ENCODE measurements at regions not wholly inside any gene's neighbourhood (a gene's known extent, or its start where the extent isn't known, plus 50 kb on each side); places are given as distances from the start of the nearest gene placed in this dataset.

DNA sequence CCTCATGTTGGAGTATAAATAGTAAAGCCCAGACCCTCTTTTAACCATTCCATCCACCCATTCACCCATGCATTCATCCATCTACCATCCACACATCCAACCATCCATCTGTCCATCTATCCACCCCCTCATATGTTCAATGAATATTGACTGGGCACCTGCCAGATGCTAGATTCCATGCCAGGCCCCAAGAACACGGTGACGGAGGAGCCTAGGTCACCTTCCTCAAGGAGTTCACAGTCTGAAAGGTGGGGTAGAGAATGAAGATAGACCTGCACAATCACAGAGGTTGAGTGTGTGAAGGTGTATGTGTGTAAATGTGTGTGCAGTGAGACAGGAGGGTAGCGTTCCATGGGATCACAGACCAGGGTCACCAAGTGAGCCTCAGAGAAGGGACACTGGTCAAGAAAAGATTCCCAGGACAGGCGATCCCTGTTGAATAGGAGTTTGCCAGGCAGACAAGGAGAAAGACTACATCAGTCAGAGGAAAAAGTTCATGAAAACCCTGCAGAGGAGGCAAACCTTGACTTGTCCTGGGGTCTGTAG is 287.2 kb downstream of the CYP26B1 start:
- DNase-seq = no peak
- H3K9me3 Mint-ChIP-seq = no peaks in the 10 kb centered on the region
- ChIA-PET CTCF (no interaction called here), POLR2A (no interaction called here)
- H3K4me1 Mint-ChIP-seq (ENCODE audit: low read depth) = no peaks in the 10 kb centered on the region
- no peaks in the 10 kb centered on the region for H3K36me3 Mint-ChIP-seq
- no peak overlapping the region for H3K27ac Mint-ChIP-seq
- intact Hi-C loops (cut with micrococcal nuclease) = no loop called here
- no peak overlapping the region for H3K4me3 Mint-ChIP-seq
- peaks cover 4% of the 10 kb centered on the region for H3K27me3 Mint-ChIP-seq

DNA sequence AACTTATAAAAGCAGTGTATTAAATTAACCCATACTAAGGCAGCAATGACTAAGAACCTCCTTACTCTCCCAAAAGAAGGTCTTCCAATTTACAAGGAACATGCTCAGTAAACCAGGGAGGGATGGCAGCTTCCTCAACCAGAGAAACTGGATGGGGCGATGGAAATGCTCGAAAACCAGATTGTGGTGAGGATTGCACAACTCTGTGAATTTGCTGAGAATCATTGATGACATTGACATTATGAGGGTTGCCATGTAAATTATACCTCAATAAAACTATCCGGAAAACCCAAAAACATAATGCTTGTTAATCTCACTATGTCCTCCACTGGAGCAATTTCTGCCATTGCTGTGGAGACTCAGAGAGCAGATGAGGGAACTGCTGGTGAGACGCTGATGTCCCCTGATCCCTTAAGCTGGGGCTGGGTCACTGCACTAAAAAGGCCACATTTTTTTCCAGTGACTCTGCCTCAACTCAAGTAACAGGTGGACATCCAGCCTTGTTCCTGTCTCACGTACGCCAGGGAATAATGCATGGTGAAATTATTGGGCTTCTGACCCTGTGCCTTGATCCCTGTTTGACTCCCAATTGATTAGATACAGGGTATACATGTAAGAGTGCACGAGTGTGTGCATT is 288.3 kb downstream of the CYP26B1 start:
- CTCF ChIA-PET = no interaction called here
- POLR2A ChIA-PET = no interaction called here
- Mint-ChIP-seq H3K4me3 (no peak overlapping the region), H3K36me3 (no peaks in the 10 kb centered on the region), H3K27ac (no peak overlapping the region), H3K9me3 (peaks cover 4% of the 10 kb centered on the region), H3K4me1 (ENCODE audit: low read depth) (no peaks in the 10 kb centered on the region), H3K27me3 (peaks cover 3% of the 10 kb centered on the region)
- no peak for DNase-seq
- intact Hi-C loops (cut with micrococcal nuclease) = no loop called here

DNA sequence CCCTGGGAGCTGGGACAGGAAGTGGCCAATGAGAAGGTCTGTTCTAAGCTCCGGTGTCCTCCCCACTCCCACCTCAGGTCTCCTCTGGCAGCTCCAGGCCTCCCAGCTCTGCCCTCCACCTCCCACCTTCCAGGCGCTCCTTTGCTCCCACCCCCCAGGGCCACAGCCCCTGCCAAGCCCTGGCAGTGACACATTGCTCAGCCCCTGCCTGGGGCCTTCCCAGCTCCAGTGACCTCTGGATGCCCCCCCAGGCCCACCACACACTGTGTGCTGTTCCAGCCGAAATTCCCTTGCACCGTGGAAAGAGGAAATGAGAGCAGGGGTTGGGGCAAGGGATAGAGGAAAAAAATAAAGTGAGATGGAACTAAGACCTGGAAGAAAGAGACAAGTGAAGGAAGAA is 289.6 kb downstream of the CYP26B1 start:
- Mint-ChIP-seq H3K4me1 (ENCODE audit: low read depth) (no peaks in the 10 kb centered on the region), H3K36me3 (no peaks in the 10 kb centered on the region), H3K27me3 (peaks cover 3% of the 10 kb centered on the region), H3K9me3 (peaks cover 4% of the 10 kb centered on the region), H3K27ac (no peak overlapping the region), H3K4me3 (no peak overlapping the region)
- POLR2A ChIA-PET = no interaction called here
- intact Hi-C loops (cut with micrococcal nuclease) = no loop called here
- CTCF ChIA-PET = no interaction called here
- DNase-seq = no peak

DNA sequence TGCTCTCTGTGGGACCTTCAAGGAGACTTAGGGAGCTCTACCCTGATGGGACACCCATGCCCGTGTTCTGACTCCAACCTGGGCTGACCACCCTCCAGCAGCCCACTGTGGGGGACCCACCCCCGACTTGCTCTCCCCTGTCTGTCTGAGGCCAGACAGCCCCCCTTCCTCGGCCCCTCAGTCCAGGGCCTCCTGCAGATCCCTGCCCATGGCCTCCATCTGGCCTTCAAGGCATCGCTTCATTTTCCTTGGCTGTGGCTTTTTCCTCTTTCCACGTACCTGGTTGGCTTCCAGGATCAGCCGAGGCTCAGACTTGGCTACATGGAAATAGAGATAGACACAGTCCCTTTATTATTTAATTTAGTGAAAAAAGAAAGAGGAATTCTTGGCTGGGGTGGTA is 290.0 kb downstream of the CYP26B1 start:
- H3K36me3 Mint-ChIP-seq = no peaks in the 10 kb centered on the region
- ChIA-PET CTCF (no interaction called here), POLR2A (no interaction called here)
- no peak overlapping the region for H3K4me3 Mint-ChIP-seq
- H3K27me3 Mint-ChIP-seq = peaks cover 3% of the 10 kb centered on the region
- DNase-seq = no peak
- peaks cover 4% of the 10 kb centered on the region for H3K9me3 Mint-ChIP-seq
- no peaks in the 10 kb centered on the region for H3K4me1 Mint-ChIP-seq (ENCODE audit: low read depth)
- no peak overlapping the region for H3K27ac Mint-ChIP-seq
- intact Hi-C loops (cut with micrococcal nuclease) = no loop called here

DNA sequence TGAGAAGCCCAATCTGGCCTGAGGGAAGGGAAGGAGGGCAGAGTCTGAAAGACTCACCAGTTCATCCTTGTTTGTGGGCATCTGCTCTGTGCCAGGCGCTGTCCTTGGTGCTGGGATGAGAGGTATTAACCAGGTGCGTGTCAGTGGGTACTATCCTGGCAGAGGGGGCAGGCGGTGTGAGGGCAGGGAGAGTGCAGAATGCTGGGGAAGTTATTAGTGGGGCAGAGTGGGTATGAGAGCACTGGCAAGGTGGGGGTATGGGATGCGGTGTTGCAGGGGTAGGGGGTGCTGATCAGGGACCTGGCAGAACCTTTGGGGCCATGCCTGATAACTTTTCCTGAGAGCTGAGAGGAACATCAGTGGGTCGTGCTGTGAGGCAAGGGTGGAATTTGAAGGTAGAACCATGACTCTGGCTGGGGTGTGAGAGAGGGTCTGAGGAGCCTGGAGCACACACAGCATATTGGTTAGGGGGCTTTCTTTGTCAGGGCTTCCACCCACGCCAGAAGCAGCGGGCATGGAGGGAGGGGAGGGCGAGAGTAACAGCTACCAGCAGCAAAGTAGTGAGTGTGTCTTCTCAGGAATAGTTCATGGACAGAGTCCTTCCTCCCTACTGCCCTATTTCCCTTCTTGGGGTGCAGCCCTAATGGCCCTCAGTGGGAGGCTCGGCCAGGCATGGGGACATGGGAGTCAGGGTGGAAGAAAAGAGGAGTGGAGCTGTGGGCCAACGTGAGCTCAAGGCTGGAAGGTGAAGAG is 290.7 kb downstream of the CYP26B1 start:
- intact Hi-C loops (cut with micrococcal nuclease) = no loop called here
- peaks cover 3% of the 10 kb centered on the region for H3K27me3 Mint-ChIP-seq
- H3K4me1 Mint-ChIP-seq (ENCODE audit: low read depth) = no peaks in the 10 kb centered on the region
- ChIA-PET POLR2A (no interaction called here), CTCF (no interaction called here)
- no peak overlapping the region for H3K4me3 Mint-ChIP-seq
- peak; percentile 18 for DNase-seq
- peaks cover 4% of the 10 kb centered on the region for H3K9me3 Mint-ChIP-seq
- H3K27ac Mint-ChIP-seq = no peak overlapping the region
- H3K36me3 Mint-ChIP-seq = no peaks in the 10 kb centered on the region

DNA sequence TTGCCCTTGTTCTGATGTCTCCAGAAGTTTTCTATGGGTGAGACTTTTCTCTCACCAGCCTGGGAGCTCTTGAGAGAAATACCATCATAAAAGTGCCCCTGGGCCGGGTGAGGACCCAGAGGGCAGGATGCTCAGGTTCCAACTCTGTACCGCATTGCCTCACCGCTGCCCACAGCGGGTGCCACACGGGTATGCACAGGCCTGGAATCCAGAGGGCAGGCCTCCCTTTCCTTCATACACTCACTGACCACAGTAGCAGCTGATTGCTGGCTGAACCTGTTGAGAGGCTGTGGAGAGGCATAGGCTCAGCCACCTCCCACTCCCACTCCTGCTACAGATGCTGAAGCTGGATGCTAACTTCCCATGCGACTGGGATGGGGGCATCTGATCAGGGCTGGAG is 293.8 kb downstream of the CYP26B1 start:
- Mint-ChIP-seq H3K4me1 (ENCODE audit: low read depth) (no peaks in the 10 kb centered on the region), H3K27ac (no peak overlapping the region), H3K4me3 (no peak overlapping the region), H3K36me3 (no peaks in the 10 kb centered on the region), H3K9me3 (peaks cover 4% of the 10 kb centered on the region), H3K27me3 (peaks cover 7% of the 10 kb centered on the region)
- CTCF ChIA-PET = no interaction called here
- intact Hi-C loops (cut with micrococcal nuclease) = no loop called here
- POLR2A ChIA-PET = no interaction called here
- no peak for DNase-seq

DNA sequence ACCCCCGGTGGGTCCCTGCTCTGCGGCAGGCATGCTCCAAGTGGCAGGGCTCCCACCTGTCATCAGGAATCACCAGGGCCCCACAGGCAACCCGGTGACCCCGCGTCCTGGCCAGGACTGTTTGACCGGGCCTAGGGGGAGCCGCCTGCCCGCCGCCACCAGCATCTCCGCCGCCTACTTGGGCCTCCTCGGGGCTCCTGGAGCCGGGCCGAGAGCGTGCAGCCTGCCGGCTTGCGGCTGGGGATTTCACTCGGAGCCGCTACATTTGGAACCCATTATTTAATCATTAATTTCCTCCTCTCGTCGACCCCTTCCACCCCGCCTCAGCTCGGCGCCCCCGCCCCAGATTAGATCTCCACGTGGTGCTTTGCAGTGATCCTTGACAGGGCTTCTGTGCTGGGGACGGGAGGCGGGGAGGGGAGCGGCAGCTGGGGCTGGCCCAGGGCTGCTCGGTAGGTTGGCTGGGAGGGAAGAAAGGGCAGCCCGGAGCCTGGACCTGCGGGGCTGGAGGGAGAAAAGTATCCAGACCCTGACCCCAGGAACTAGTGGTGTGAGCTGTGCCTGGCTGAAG is 295.4 kb downstream of the CYP26B1 start:
- ChIA-PET CTCF (no interaction called here), POLR2A (no interaction called here)
- Mint-ChIP-seq H3K27me3 (peaks cover 7% of the 10 kb centered on the region), H3K9me3 (peaks cover 4% of the 10 kb centered on the region), H3K27ac (no peak overlapping the region), H3K36me3 (no peaks in the 10 kb centered on the region), H3K4me1 (ENCODE audit: low read depth) (no peaks in the 10 kb centered on the region), H3K4me3 (no peak overlapping the region)
- DNase-seq = no peak
- intact Hi-C loops (cut with micrococcal nuclease) = no loop called here

DNA sequence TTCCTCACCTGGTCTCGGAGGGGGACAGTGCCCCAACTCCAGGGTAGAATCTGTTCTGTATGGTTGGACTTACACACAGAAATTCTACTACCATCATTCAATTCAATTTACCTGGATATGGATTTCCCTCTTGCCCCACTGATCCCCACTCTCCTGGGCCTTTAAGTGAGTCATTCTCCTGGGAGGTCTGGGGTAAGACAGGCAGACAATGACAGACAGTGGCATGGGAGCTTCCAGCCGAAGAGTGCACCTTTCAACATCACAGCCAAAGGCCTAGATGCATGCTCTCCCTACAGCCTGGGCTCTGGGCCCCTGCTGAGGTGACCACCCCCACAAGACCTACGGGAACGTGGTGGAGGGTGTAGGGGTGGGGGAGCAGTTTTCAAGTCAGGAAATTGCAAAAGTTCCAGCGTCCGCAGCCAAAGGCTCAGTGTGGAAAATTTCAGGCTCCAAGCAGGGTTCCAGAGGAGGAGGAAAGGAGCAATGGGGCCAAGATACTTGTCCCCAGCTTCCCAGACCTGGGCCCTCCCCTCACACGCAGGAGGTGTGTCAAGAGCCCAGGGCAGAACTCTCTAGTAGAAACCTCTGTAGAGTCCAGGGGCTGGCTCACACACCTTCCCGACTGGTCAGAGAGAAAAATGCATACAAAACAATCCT is 296.4 kb downstream of the CYP26B1 start:
- Mint-ChIP-seq H3K36me3 (no peaks in the 10 kb centered on the region), H3K27me3 (peaks cover 7% of the 10 kb centered on the region), H3K4me1 (ENCODE audit: low read depth) (no peaks in the 10 kb centered on the region), H3K9me3 (peaks cover 4% of the 10 kb centered on the region), H3K4me3 (no peak overlapping the region), H3K27ac (no peak overlapping the region)
- ChIA-PET CTCF (no interaction called here), POLR2A (no interaction called here)
- no peak for DNase-seq
- intact Hi-C loops (cut with micrococcal nuclease) = no loop called here

DNA sequence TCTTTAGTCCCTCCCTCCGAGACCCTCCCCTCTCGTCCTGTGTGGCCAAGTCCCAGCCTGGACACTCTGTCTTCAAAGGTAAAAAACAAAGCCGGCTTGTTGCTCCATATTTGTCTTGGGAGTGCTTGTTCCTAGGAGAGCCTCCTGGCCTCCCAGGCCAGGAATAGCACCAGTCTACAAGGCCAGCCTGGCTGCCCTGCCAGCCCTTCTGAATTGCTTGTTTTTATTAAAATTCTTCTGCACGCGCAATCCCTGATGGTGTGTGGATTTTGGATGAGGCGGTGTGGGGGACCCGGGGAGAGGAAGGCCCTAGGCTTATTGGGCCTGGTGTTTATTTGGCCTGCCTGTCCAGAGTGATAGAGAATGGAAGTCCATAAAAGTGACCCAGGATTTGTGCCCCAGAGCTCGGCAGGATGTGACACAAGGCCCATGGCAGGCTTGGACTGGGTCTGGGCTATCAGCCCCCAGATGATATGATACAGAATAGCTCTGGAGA is 297.3 kb downstream of the CYP26B1 start:
- no peak for DNase-seq
- POLR2A ChIA-PET = no interaction called here

DNA sequence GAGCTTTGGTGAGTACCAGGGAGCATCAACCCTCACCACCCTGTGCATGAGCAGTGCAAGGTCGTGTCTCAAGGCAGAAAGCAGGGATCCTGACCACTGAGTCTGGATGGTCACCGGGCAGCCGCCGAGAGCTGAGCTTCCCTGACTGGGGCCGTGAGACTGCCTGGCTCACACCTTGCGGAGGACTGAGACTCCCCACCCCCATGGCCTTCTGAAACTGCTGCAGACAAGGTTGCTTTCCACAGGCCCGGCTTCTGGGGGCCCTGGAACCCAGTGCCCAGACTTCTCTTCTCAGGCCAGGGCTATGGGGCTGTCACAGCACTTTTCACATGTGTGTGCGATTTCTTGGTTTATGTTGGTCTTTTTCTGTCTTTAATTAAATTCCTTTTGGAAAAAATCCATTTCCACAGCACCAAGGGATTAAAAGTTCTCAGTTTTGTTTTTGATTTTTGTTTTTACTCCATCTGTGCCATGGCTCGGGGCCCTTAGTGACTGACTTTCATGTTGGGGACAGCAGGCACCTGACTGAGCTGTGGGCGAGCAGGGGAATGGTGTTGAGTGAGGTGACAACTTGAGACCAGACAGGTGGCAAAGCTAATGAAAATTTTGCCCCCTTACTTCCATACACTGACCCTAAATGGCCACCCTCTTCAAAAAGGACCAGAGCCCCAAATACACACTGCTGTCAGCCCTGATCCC is 297.9 kb downstream of the CYP26B1 start:
- POLR2A ChIA-PET = no interaction called here

More for the DNA sequence above, 297.3 kb downstream of the CYP26B1 start:
- Mint-ChIP-seq H3K9me3 (peaks cover 4% of the 10 kb centered on the region), H3K36me3 (no peaks in the 10 kb centered on the region), H3K27me3 (peaks cover 7% of the 10 kb centered on the region), H3K4me3 (no peak overlapping the region), H3K4me1 (ENCODE audit: low read depth) (no peaks in the 10 kb centered on the region), H3K27ac (no peak overlapping the region)
- CTCF ChIA-PET = no interaction called here
- intact Hi-C loops (cut with micrococcal nuclease) = no loop called here

DNA sequence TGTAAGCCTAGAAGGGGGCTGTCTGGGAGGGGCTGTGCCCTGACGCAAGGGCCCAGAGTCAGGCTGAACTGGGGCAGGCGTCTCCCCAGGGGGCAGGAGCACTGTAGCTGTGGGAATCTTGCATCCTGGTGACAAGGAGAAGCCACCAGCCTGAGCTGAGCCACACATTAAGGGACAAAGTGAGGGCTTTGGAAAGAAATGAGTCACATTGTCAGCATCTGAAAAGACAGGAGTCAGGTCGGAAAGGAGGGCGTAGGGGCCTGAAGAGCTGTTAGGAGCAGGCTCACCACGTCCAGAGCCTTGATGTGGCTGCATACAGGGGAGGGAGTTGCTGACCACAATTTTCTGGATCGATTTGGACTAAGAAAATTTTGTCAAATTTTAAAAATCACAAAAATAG is 298.6 kb downstream of the CYP26B1 start:
- Mint-ChIP-seq H3K4me3 (no peak overlapping the region), H3K27ac (no peak overlapping the region), H3K36me3 (no peaks in the 10 kb centered on the region), H3K4me1 (ENCODE audit: low read depth) (no peaks in the 10 kb centered on the region), H3K9me3 (no peaks in the 10 kb centered on the region), H3K27me3 (peaks cover 7% of the 10 kb centered on the region)
- DNase-seq = no peak
- ChIA-PET POLR2A (no interaction called here), CTCF (no interaction called here)
- intact Hi-C loops (cut with micrococcal nuclease) = no loop called here

More for the DNA sequence above, 297.9 kb downstream of the CYP26B1 start:
- CTCF ChIA-PET = interaction anchor here (0.6 kb wide), 1 partner anchor 86 kb away, joined by 4 read pairs; no protein-coding TSS in a partner anchor
- Mint-ChIP-seq H3K9me3 (no peaks in the 10 kb centered on the region), H3K27ac (no peak overlapping the region), H3K36me3 (no peaks in the 10 kb centered on the region), H3K4me3 (no peak overlapping the region), H3K4me1 (ENCODE audit: low read depth) (no peaks in the 10 kb centered on the region), H3K27me3 (peaks cover 7% of the 10 kb centered on the region)
- intact Hi-C loops (cut with micrococcal nuclease) = no loop called here
- DNase-seq = no peak

Measured in activated CD4-positive, alpha-beta memory T cell treated with anti-CD3 and anti-CD28 coated beads for 36 hours (primary cell).